ENCODE measurements at regions not wholly inside any gene's neighbourhood (a gene's known extent, or its start where the extent isn't known, plus 50 kb on each side); places are given as distances from the start of the nearest gene placed in this dataset.

DNA sequence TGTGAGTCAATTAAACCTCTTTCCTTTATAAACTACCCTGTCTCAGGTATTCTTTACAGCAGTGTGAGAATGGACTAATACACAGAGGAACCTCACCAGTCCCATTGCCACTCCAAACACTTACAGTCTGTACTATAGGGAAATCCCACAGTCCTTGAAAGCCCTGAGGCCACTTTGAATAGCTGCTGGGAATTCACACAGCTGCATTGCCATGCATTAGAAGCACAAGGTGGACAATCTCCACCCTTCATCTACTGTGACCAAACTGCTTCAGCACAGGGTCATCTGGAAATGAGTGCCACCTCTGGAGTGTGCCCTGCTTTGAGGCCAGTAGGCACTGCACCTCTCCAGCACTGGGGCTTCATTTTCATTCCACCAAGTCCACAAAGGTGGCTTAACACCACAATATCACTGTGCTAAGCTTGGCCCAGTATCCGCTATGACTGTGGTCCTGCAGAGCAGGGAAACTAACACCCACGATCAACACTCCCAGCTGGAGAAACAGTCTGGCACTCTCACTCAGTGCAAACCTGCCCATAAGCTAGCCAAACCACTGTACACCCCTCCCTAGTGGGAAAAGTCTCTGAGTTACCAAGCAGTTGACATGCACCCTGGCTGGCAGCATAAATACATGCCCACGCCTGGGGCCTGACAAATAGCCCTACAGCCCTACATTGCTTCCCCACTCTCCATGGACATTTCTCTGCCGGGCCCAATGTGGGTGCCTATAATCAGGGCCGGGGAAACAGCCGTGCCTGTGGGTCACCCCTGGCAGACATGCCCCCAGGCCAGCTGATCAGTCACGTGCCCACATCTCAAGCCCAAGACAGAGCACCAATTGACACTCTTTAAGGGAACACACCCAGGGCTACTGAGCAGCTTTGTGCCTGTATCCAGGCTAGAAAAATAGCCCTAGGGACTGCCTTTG is 294.3 kb upstream of the MGAT4C start:
- intact Hi-C loops (cut with micrococcal nuclease), result no loop called here
- CTCF ChIA-PET, result no interaction called here
- Mint-ChIP-seq H3K27ac (no peak overlapping the region), H3K4me1 (ENCODE audit: low read depth) (no peaks in the 10 kb centered on the region), H3K27me3 (no peaks in the 10 kb centered on the region), H3K4me3 (no peak overlapping the region), H3K9me3 (no peaks in the 10 kb centered on the region), H3K36me3 (ENCODE audit: low read depth) (no peaks in the 10 kb centered on the region)
- TF ChIP-seq, protein P1, sequence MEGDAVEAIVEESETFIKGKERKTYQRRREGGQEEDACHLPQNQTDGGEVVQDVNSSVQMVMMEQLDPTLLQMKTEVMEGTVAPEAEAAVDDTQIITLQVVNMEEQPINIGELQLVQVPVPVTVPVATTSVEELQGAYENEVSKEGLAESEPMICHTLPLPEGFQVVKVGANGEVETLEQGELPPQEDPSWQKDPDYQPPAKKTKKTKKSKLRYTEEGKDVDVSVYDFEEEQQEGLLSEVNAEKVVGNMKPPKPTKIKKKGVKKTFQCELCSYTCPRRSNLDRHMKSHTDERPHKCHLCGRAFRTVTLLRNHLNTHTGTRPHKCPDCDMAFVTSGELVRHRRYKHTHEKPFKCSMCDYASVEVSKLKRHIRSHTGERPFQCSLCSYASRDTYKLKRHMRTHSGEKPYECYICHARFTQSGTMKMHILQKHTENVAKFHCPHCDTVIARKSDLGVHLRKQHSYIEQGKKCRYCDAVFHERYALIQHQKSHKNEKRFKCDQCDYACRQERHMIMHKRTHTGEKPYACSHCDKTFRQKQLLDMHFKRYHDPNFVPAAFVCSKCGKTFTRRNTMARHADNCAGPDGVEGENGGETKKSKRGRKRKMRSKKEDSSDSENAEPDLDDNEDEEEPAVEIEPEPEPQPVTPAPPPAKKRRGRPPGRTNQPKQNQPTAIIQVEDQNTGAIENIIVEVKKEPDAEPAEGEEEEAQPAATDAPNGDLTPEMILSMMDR (IDR thresholded peaks at IDR 0.05), result no peak
- DNase-seq, result no peak
- POLR2A ChIA-PET, result interaction anchor here (0.5 kb wide), 1 partner anchor 39 kb away, joined by 3 read pairs; no protein-coding TSS in a partner anchor
- ATAC-seq, result no peak

DNA sequence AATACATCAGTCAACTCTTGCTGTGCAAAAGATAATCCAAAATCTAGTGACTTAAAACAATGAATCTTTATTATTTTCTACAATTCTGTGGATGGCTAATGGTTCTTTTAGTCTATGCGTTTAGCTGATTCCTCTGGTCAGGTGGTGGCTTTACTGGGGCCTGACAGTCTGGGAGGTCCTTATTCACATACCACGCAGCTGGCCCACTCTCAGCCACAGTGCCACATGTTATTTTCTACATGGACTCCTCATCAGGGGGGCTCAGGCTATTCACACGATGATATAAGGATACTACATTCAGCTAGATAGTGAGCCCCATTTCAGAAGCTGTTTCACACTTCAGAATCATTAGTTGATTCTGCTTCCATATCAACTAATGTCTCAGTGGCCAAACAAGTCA is 287.5 kb upstream of the MGAT4C start:
- H3K27ac Mint-ChIP-seq, result no peak overlapping the region
- no peaks in the 10 kb centered on the region for H3K36me3 Mint-ChIP-seq (ENCODE audit: low read depth)
- no peaks in the 10 kb centered on the region for H3K4me1 Mint-ChIP-seq (ENCODE audit: low read depth)
- H3K9me3 Mint-ChIP-seq, result no peaks in the 10 kb centered on the region
- no peak overlapping the region for H3K4me3 Mint-ChIP-seq
- ChIA-PET POLR2A (no interaction called here), CTCF (no interaction called here)
- no peaks in the 10 kb centered on the region for H3K27me3 Mint-ChIP-seq
- intact Hi-C loops (cut with micrococcal nuclease), result no loop called here
- DNase-seq (no peak), ATAC-seq (no peak)
- TF ChIP-seq, protein P1 (IDR thresholded peaks at IDR 0.05), result no peak

DNA sequence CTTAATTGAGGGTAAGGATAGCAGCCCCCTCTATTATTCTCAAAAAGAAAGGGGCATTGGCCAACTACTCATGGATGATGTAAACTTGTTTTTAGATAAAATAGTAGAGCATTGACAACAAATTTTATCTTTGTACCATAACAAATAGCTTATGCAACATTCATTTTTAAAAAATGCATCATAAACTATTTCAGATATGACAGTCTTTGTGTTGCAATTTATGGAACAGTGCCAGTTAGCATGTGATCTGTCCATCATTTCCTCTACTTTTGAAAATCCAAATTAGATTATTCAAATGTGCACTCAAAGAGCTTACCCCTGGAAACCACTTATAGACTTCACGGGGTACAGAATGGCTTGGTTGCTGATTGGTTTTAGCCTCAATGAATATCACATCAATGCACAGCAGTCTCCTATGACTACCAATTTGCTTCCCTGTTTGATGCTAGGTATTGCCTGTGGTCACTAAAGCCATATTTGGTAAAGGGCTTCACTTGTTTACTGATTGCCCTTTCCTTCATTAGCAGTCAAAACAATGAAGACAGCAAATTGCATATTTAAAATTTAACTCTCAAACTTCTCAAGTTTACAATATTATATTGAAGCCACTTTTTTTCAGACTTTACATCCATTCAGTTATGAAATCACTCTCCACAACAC is 274.9 kb upstream of the MGAT4C start:
- intact Hi-C loops (cut with micrococcal nuclease), result no loop called here
- Mint-ChIP-seq H3K9me3 (peaks cover 7% of the 10 kb centered on the region), H3K4me1 (ENCODE audit: low read depth) (no peaks in the 10 kb centered on the region), H3K36me3 (ENCODE audit: low read depth) (no peaks in the 10 kb centered on the region), H3K27me3 (no peaks in the 10 kb centered on the region), H3K27ac (no peak overlapping the region), H3K4me3 (no peak overlapping the region)
- TF ChIP-seq, protein P1 (IDR thresholded peaks at IDR 0.05), result no peak
- ATAC-seq (no peak), DNase-seq (no peak)
- CTCF ChIA-PET, result no interaction called here
- POLR2A ChIA-PET, result no interaction called here

DNA sequence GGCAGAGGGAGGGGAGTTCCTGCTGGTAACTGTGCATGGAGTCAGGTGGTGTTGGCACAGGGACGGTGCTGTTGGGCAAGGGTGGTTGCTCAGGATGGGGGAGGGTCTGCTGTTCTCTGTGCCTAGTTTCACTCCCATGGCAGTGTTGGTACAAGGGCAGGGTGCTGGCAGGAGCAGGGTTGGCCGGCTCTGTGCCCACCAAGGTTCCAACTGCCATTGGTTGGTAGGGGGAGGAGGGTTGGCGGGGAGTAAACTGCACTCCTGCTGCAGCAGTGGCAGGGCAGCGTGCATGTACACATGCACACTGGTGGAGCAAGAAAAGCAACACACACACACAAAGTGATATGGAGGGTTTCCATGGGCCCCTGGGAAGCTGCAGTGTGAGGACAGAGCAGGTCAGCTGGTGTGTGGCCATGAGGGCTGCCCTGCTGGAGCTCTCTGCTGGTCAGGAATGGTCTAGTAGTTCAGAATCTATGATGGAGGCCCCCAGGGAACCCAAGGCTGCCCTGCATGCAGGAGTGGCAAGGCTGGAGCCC is 269.9 kb upstream of the MGAT4C start:
- no peak overlapping the region for H3K27ac Mint-ChIP-seq
- peaks cover 25% of the 10 kb centered on the region for H3K9me3 Mint-ChIP-seq
- ATAC-seq (no peak), DNase-seq (no peak)
- no peaks in the 10 kb centered on the region for H3K27me3 Mint-ChIP-seq
- ChIA-PET POLR2A (no interaction called here), CTCF (no interaction called here)
- no peak overlapping the region for H3K4me3 Mint-ChIP-seq
- intact Hi-C loops (cut with micrococcal nuclease), result no loop called here
- H3K36me3 Mint-ChIP-seq (ENCODE audit: low read depth), result no peaks in the 10 kb centered on the region
- H3K4me1 Mint-ChIP-seq (ENCODE audit: low read depth), result no peaks in the 10 kb centered on the region
- TF ChIP-seq, protein P1 (IDR thresholded peaks at IDR 0.05), result no peak

DNA sequence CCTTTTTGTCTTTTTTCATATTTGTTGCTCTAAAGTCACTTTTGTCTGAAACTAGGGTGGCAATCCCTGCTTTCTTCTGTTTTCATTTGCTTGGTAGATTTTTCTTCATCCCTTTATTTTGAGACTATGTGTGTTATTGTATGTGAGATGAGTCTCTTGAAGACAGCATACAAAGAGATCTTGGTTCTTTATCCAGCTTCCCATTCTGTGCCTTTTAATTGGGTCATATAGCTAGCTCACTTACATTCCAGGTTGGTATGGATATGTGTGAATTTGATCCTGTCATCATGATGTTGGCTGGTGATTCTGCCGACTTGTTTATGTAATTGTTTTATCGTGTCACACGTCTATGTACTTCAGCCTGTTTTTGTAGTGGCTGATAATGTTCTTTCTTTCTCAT is 267.7 kb upstream of the MGAT4C start:
- Mint-ChIP-seq H3K27me3 (no peaks in the 10 kb centered on the region), H3K9me3 (peaks cover 22% of the 10 kb centered on the region), H3K4me3 (no peak overlapping the region), H3K27ac (no peak overlapping the region), H3K36me3 (ENCODE audit: low read depth) (no peaks in the 10 kb centered on the region), H3K4me1 (ENCODE audit: low read depth) (no peaks in the 10 kb centered on the region)
- DNase-seq (no peak), ATAC-seq (no peak)
- ChIA-PET CTCF (no interaction called here), POLR2A (no interaction called here)
- intact Hi-C loops (cut with micrococcal nuclease), result no loop called here
- TF ChIP-seq, protein P1 (IDR thresholded peaks at IDR 0.05), result no peak
